ENCODE measurements at regions not wholly inside any gene's neighbourhood (a gene's known extent, or its start where the extent isn't known, plus 50 kb on each side); places are given as distances from the start of the nearest gene placed in this dataset.

DNA sequence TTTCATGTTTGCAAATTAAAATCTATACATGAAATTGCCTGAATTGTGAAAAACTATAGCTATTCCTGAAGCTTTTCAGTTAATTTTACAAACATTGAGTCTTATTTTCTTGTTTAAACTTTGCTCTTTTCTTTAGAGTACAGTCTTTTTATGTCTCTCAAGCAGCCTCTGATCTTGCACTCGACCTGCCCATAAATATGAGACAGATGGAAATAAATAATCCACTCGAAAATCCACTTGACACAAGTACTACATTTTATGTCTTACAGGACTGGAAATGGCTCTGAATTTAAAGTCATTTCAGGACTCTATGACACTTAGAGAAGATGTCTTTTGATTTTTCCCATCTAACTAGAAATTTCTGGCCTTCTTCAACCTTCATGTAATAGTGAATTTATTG lies 283.8 kb downstream of the USP25 start:
- DNase-seq (ENCODE audit: low read depth), result no peak

DNA sequence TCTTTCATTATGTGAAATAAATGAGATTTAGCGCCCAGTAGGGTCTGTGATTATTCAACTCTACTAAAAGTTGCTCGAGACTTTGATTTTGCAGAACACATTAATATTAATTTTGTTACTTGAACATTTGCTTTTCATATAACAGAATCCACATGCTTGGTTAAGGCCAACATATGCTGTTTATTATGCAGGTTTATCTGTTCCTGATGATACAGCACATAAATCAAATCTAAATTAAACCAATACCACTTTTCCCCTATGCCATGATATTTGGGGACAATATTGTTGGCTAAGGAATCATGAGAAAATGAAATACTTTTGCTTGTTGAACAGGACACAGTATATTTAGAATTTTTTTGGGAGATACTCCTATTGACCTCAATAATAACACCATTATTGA lies 291.1 kb downstream of the USP25 start:
- no peak for DNase-seq (ENCODE audit: low read depth)

DNA sequence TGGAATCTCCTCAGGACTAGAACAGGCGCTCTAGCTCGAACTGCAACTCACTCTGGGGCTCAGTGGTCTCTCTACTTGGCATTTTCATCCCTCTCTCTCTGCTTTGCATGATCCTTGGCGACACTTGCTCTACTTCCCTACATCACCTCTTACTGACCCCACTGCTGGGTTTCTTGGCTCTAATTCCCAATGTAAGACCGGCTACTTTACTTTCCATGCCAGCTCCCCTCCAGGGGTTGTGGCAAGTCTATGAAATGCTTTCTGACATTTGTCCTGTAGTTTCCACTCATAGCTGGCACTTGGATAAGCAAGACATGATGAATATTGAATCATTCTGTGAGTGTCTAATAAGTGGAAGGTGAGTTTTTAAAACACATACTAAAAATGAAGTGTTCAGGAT lies 292.3 kb downstream of the USP25 start:
- DNase-seq (ENCODE audit: low read depth), result no peak

DNA sequence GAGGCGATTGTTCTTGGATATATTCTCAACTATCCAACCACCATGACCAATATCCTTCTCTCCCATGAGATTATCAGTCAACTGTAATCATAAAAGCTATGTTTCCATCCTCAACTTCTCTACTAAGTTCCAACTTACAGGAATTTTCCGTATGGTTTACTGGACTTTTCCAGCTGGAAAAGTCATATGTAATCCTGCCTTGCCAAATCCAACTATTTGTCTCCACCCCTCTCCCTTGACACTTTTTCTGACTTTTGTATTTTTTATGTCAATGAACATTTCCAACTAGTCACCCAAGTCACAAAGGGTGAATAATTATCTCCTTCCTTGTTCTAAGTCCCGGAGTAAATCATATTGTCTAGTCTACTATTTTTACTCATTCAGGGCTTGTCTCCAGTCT lies 293.1 kb downstream of the USP25 start:
- no peak for DNase-seq (ENCODE audit: low read depth)

DNA sequence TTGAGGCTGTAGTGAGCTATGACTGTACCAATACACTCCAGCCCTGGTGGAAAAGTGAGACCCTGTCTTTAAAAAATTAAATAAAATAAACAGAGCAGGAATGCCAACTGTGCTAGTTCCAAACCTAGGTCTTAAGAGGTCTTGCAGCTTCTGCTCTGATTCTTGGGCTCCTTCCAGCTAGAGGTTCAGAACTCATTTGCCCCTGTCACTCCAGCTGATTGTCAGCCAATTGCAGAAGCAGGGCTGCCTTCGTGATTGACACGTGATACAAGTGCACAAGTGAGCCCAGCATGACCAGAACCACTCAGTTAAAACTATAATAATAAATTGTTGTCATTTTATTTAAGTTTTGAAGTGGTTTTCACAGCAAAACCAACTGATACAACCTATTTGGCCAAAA lies 298.4 kb downstream of the USP25 start:
- DNase-seq (ENCODE audit: low read depth), result no peak

DNA sequence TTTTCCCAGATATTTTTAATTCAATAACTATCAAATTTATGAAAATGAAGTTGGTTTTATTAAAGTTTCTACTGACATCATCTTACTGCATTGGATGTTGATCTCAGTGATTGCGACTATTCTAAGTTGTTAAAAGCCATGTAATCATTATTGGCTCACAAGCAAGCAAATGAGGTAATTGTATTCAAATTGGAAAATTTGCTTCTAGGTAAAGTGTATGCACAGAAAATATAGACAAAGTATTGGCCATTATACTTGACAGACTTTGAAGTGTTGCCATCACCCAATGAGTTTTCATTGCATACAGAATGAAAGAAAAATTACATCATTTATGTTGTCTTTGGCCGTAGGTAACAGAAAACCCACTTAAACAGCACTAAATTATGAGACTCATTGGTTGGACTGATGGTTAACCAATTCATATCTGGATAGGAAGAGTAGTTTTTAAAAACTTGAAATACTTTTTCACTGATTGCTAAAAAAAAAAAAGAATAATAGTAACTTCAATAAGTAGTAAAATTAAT lies 299.2 kb downstream of the USP25 start:
- no peak for DNase-seq (ENCODE audit: low read depth)

DNA sequence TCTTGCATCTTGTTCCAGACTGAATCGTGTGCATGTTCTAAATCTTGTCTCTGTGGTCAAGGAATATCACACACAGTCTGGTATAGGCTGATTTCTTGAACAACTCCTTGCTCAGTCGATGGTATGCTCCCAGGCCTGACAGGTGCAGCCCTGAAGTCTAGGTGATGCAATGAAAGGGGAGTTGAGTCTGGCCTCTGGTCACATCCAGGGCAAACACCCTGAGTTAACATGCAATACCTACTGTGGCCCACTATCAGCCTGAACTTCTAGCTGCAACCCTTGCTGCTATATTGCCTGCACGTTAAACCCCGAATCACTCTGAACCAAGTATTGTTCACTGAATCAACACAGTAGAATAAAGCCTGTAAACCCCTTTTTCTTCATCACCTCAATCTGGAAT lies 303.4 kb downstream of the USP25 start:
- no peak for DNase-seq (ENCODE audit: low read depth)

DNA sequence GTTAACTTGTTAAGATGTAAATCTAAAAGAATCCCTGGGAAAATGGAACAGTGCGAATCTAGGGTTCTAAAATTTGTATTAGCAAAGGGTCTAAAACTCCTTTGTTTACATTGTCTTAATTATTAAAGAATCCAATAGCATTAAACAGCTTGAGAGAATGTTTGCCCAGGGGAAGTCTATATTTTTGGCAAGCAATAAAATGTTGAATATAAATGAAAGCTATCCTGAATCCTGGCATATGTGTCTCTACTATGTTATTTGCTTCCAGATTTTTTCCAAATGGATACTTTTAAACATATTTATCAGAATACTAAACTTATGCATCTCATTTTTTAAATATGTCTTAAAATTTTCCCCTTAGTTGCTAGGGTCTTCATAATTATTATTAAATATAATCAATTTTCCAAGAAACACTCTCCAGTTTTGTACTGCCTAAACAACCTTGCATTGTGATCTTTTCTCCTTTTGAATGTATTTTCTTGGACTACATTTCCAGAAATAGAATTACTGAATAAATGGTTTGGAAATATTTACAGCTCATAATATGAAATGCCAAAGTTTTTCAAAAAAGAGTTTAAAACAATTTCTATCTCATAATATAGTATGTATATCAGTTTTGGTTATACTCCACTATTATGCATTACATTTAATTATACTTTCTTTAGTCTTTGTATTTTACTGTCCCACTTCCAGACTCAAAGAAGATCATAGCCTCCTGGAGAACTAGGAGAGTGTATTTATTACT lies 304.8 kb downstream of the USP25 start:
- no peak for DNase-seq (ENCODE audit: low read depth)

DNA sequence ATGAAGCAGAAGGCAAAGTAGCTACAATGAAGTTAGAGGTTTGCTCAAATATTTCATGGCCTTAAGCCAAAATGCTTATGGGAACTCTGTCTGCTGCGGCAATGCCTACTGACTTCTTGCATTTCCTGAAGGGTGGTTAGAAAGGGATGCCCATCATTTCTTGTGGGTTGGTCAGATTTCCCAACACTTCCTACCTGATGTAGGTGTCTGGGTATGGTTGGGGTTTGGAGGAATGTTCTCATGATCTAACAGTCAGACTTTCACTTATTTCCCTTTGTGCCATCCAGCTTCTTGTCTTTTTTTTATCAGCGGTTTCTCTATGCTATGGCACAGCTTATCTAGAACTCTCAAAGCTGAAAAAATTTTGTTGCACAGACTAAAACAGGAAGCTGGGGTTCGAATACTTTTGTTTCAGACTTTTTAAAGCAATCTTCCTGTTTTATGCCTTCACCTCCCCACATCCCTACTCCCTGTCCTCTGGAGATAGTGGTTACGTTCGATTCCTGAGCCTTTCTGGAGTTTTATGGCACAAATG lies 307.7 kb downstream of the USP25 start:
- no peak for DNase-seq (ENCODE audit: low read depth)

DNA sequence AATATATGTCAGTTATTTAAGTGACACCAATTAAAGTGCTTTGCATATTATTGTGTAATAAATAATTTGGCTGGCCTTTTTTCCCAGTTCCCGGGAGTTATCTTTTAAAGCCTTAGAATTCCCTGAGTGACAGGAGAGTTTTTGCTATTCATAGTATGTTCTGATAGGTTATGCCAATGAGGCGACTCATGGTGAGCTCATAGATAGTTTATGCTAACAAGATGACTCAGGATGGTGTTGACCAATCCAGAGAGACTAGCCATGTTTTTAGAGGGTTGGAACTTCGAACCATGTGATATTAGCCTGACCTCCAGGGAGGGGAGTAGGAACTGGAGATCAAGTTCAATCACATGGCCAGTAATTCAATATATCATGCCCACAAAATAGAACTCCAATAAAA lies 310.8 kb downstream of the USP25 start:
- peak; percentile 5 for DNase-seq (ENCODE audit: low read depth)

DNA sequence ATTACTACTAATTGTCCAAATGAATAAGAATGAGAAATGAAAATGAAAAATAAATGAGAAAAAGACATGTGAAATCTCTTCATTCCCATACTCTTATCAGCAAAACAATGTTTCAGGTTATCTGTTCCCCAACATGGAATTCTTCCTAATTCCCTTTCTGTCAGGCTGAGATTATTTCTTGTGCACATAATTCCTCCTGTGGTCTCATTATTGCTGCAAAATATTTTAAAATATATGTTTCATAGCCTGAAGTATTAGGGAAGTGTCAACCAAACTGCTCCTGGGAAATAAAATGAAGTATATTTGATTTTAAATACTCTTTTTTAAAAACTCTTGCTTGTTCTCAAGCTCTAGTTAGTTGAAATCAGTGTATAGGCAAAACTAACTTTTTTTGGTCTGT lies 314.9 kb downstream of the USP25 start:
- no peak for DNase-seq (ENCODE audit: low read depth)

DNA sequence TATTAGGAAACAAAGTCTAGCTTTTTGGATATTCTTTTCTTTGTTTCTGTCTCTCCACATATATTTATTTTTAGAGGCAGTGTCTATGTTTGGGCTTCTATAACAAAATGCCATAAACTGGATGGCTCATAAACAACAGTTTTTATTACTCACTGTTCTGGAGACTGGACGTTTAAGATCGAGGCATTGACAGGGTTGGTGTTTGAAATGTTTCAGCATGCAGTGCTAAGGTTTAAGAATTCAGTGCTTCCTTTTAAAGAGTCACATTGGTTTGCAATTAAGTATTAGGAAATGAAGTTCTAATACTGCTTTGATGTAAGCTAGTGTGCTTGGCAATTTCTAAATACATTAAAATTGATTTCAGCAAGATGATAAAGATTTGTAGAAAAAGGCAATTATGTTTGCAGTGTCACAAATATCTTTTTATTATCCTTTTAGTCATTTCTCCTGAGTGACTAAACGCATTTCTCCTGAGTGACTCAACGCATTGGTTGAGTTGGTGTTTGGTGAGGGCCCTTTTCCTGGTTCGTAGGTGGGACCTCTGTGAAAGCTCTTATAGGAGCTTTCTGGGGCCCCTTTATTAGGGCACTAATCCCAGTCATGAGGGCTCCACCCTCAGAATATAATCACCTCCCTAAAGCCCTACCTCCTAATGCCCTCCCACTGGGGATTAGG lies 317.0 kb downstream of the USP25 start:
- no peak for DNase-seq (ENCODE audit: low read depth)

DNA sequence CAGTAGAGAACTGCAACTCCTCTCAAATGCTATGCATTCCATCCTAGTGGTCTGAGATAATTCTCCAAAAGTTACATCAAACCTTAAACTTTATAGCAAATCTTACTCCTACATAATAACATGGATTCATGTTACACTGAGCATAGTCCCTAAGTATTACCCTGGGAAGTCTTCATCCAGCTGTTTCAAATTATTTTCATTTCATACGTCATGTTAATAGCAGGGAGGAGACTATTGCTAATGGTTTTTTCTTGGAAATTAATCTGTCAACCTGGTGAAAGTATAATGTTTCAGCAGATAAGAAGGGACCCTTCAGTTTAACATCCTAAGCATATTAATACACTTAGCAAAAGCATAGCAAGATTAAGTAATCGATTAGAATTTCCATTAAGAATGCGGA lies 318.1 kb downstream of the USP25 start:
- DNase-seq (ENCODE audit: low read depth), result peak; percentile 31

DNA sequence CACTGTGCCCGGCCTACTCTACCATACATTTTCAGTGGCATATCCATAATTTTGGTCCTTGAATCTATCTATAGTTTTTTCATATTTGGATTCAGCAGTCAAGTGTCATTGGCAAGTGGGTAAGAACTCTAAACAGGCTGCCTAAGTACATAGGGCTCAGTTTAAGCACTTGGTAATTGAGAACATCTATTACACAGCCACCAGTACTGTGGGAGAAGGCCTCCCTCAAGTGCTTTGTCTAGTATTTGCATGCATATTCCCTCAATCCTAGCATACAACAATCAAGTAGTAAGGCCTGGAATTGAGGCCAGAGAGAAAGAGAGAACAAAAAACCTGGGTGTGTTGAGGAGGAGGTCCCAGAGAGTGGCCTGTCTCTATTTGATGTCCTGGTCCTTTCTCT lies 325.2 kb downstream of the USP25 start:
- no peak for DNase-seq (ENCODE audit: low read depth)

DNA sequence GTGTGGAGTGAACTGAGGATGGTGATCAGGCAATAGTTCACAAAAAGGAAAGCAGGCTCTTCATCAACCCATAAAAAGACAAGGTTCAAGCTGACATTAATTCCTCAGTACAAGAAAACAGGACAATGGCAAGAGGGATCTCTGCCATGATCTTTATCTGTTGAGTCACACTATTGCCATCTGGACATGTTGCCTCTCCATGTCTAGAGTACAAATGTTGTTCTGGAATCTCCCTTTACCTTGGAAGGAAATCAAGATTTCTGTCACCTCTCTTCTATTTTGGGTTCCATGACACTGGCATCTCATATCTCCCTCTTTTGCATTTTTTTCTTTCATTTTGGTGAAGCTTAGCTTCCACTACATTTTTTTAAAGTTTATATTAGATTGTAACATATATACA lies 329.1 kb downstream of the USP25 start:
- DNase-seq (ENCODE audit: low read depth), result no peak

DNA sequence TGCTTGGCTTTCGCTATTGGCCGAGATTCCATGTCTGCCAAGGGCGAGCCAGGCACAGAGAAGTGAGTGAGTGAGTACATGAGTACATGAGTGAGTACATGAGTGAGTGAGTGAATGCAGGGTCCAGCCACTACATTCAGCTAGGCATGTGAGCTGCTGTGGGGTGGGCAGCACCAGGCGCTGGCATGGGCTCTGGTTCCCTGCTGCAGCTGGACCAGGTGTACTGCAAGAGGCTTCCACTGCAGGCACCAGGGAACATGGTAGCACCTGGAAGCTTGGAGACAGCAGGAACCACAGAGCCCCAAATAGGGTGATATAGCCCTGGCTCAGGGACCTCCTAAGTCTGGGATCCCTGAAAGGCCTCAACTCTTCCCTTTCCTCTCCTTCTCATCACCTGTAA lies 330.2 kb downstream of the USP25 start:
- DNase-seq (ENCODE audit: low read depth), result no peak

DNA sequence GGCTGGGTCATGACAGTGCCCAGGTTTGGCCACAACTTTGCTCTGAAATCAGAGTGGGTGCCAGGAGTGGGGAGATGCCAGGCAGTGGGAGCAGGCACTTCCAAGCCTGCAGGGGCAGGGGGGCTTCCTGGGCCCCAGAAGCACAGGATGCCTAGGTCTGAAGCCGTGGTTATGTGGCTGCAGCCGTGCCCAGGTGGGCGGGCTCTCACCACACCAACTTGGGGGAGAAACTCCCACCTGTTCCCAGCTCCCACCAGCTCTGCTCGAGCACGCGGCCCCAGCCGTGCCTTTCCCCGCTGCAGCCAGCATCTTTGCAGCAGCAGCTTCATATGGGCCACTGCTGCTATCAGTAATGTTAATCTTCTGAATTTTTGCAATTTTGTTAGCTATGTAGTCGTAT lies 331.4 kb downstream of the USP25 start:
- DNase-seq (ENCODE audit: low read depth), result no peak

DNA sequence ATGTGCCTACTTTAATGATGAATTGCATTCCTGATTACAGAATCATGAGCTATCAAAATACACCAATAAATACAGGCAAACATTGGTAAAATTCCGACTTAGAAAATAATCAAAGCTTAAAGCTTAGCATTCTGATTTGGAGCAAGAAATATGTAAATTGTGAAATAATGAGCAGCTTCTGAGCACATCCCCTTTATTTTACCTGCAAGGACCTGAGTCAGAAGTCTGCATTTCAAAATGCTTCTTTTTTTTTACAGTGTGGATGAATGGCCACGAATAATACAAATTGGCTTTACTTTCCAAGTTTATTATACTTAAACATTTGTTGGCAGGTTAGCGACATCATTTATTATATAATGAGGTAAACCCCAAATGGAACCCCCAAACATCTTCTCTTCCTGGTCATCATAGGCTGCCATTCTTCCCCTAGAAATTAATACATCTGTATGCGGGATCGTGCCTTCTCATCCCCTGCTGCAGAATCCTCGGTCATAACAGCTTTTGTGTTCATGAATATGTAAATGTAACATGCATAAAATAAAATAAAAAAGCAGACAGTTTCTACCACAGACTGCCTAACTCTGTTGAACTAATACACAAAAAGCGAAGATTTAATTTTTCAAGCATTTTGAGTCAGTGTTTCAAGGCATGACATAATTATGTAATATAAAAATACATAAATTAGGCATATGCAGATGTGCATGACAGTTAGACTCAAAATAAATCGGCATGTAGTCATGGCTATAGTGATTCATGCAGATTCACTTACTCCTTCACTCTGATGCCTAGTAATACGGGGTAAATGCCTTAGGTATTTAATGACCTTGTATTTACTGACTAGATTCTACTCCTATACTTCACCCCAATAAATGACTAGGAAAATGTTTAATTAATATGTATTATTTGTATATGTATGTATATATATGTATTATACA lies 339.7 kb downstream of the USP25 start:
- no peak for DNase-seq (ENCODE audit: low read depth)

DNA sequence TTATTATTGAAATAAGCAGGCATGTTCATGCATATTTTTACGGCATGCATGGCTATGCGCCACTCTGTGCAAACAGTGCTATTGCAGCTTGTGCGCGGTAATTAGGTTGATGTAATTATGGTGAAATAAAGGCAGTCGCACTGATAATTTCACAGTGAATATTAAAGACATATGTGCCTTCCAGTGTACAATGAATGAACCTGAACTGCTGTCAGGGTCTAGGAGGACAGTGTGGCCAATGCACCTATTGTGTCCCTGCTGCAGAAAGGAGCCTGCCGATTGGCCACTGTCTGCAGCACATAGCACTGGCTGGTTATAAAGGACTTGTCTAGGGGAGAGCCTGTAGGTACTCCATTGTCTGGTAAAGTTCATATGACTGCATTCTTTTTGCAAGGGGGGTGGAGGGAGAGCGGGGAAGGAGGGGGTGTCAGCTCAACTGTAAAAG lies 340.4 kb downstream of the USP25 start:
- DNase-seq (ENCODE audit: low read depth), result peak; percentile 50

DNA sequence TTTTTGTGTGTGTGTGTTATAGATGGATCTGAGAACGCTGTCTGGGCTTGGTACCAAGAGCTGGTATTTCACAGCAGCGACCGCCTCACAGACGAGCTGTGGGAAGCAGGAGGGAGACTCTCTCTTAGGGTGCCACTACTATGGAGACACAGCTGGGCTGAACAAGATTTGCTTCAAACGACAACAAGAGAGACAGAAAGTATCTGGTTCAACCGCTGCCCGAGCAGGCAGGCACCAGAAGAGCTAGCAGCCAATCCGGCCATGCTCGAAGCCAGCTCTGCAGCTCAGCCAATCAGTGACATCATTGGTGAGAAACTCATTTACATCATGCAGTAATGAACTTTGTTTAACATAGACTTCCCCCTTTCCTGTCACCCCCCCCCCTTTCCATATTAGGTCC lies 341.3 kb downstream of the USP25 start:
- DNase-seq (ENCODE audit: low read depth), result peak; percentile 55

DNA sequence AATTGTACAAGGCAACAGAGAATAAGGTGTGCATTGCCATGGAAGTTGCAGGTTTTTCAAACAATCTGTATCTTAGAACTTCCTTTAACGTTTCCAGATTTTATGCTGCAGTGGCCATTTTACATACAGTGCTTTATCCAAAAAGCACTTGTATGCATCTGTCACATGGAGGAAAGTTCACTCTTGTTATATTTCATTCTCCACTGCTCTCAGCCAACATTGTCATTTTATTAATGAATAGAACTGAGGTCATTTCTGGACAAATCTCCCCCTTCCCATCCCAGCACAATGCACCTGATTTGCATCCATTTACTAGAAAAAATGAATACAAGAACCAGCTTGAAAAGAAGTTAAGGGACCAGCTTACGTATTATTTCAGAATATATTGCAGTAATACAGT lies 342.0 kb downstream of the USP25 start:
- no peak for DNase-seq (ENCODE audit: low read depth)

DNA sequence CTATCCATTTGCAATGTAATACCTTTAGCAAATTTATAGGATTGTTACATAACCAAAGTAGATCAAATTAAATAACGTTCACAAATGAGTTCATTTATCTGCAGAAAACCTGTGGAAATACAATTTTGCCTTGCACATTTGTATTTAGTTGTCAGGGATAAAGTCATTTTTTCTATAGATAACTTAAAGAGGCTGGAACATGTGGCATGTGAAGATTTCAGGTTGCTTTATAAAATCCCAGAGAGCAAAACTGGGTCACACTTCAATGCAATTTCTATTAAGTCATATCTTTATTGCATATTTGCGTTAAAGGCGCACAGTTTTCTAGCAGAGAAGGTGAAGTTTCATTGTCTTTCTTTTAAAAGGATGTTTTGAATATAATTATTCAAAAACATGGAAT lies 342.4 kb downstream of the USP25 start:
- DNase-seq (ENCODE audit: low read depth), result no peak
